H9 (cell line): ENCODE measurements at regions not wholly inside any gene's neighbourhood (a gene's known extent, or its start where the extent isn't known, plus 50 kb on each side); places are given as distances from the start of the nearest gene placed in this dataset.

Experiments
- DNase-seq: peaks from one replicate; pipeline ENCODE4 v3.0.0-alpha.2; 2017
- H2AFZ ChIP-seq: one replicate; pipeline ENCODE4 v1.6.1; 2013; ENCODE audit warnings: mild to moderate bottlenecking, low read length, control low read depth, moderate library complexity
- H2AK5ac ChIP-seq: 2 replicates; pipeline ENCODE4 v1.6.1; 2013; ENCODE audit warnings: low read length, control low read depth, mixed read lengths; ENCODE audit not compliant: insufficient read length
- H2BK120ac ChIP-seq: one replicate; pipeline ENCODE4 v1.6.1; 2013; ENCODE audit warnings: low read depth, mild to moderate bottlenecking, low read length, control low read depth, inconsistent platforms; ENCODE audit not compliant: poor library complexity, severe bottlenecking
- H2BK12ac ChIP-seq: 2 replicates; pipeline ENCODE4 v1.6.1; 2013; ENCODE audit warnings: low read length, control low read depth, mixed read lengths, low read depth; ENCODE audit not compliant: insufficient read length
- H2BK15ac ChIP-seq: 2 replicates; pipeline ENCODE4 v1.6.1; 2013; ENCODE audit warnings: low read depth, low read length, control low read depth
- H2BK20ac ChIP-seq: one replicate; pipeline ENCODE4 v1.6.1; 2013; ENCODE audit warnings: low read depth, mild to moderate bottlenecking, low read length, control low read depth, inconsistent platforms; ENCODE audit not compliant: poor library complexity, severe bottlenecking
- H2BK5ac ChIP-seq: 2 replicates; pipeline ENCODE4 v1.6.1; 2013; ENCODE audit warnings: low read length, control low read depth, mixed read lengths; ENCODE audit not compliant: insufficient read length
- H3K14ac ChIP-seq: 2 replicates; pipeline ENCODE4 v1.6.1; 2013; ENCODE audit warnings: low read length, control low read depth; ENCODE audit not compliant: insufficient read depth
- H3K18ac ChIP-seq: 2 replicates; pipeline ENCODE4 v1.6.1; 2013; ENCODE audit warnings: low read depth, mild to moderate bottlenecking, mixed read lengths, low read length, control low read depth; ENCODE audit not compliant: insufficient read length
- H3K23ac ChIP-seq: 2 replicates; pipeline ENCODE4 v1.6.1; 2013; ENCODE audit warnings: low read length, control low read depth, mixed read lengths, low read depth; ENCODE audit not compliant: insufficient read length
- H3K23me2 ChIP-seq: 2 replicates; pipeline ENCODE4 v1.6.1; 2013; ENCODE audit warnings: low read depth, mild to moderate bottlenecking, mixed read lengths, low read length, control low read depth; ENCODE audit not compliant: insufficient read length, poor library complexity, severe bottlenecking
- H3K27ac ChIP-seq: 2 replicates; pipeline ENCODE4 v1.5.1; 2013; ENCODE audit warnings: low read length, control low read depth, mixed read lengths, low read depth; ENCODE audit not compliant: insufficient read length
- H3K27me3 ChIP-seq: 2 replicates; pipeline ENCODE4 v1.6.1; 2013; ENCODE audit warnings: low read length, control low read depth, inconsistent platforms; ENCODE audit not compliant: insufficient read depth
- H3K4ac ChIP-seq: 2 replicates; pipeline ENCODE4 v1.6.1; 2013; ENCODE audit warnings: low read depth, mild to moderate bottlenecking, control low read depth, inconsistent platforms, low read length, moderate library complexity
- H3K4me1 ChIP-seq: 2 replicates; pipeline ENCODE4 v1.6.1; 2013; ENCODE audit warnings: low read length, control low read depth, inconsistent platforms; ENCODE audit not compliant: insufficient read depth
- H3K4me2 ChIP-seq: 2 replicates; pipeline ENCODE4 v1.6.1; 2013; ENCODE audit warnings: low read length, control low read depth, mixed read lengths; ENCODE audit not compliant: insufficient read length, insufficient read depth
- H3K56ac ChIP-seq: 2 replicates; pipeline ENCODE4 v1.6.1; 2013; ENCODE audit warnings: low read depth, mild to moderate bottlenecking, mixed read lengths, low read length, control low read depth; ENCODE audit not compliant: insufficient read length
- H3K79me1 ChIP-seq: 2 replicates; pipeline ENCODE4 v1.6.1; 2013; ENCODE audit warnings: low read depth, mild to moderate bottlenecking, moderate library complexity, low read length, control low read depth, inconsistent platforms; ENCODE audit not compliant: insufficient read depth, poor library complexity, severe bottlenecking
- H3K79me2 ChIP-seq: 2 replicates; pipeline ENCODE4 v1.6.1; 2013; ENCODE audit warnings: low read length, control low read depth, inconsistent platforms; ENCODE audit not compliant: insufficient read depth
- H3K9ac ChIP-seq: 2 replicates; pipeline ENCODE4 v1.6.1; 2013; ENCODE audit warnings: low read length, control low read depth, mixed read lengths; ENCODE audit not compliant: insufficient read length; ENCODE audit errors: extremely low read depth
- H3K9me3 ChIP-seq: one replicate; pipeline ENCODE4 v1.6.1; 2013; ENCODE audit warnings: low read depth, low read length, inconsistent platforms; ENCODE audit not compliant: control insufficient read depth
- H3T11ph ChIP-seq: one replicate; pipeline ENCODE4 v1.6.1; 2013; ENCODE audit warnings: mild to moderate bottlenecking, low read length, control low read depth, inconsistent platforms
- H4K20me1 ChIP-seq: one replicate; pipeline ENCODE4 v1.6.1; 2013; ENCODE audit not compliant: control insufficient read depth, insufficient read length, insufficient read depth
- H4K5ac ChIP-seq: 2 replicates; pipeline ENCODE4 v1.6.1; 2013; ENCODE audit warnings: low read depth, mild to moderate bottlenecking, mixed read lengths, low read length, control low read depth; ENCODE audit not compliant: insufficient read length
- H4K8ac ChIP-seq: replicated peaks from 2 replicates; pipeline ENCODE4 v1.6.1; 2013; ENCODE audit warnings: low read length, control low read depth, mixed read lengths, low read depth; ENCODE audit not compliant: insufficient read length
- H4K91ac ChIP-seq: 2 replicates; pipeline ENCODE4 v1.6.1; 2013; ENCODE audit warnings: low read depth, mild to moderate bottlenecking, moderate library complexity, mixed read lengths, low read length, control low read depth; ENCODE audit not compliant: insufficient read length
- H3K27ac Mint-ChIP-seq, 3 experiments: 2 replicates in 2 of 3; 3 replicates in 1 of 3; pipeline ENCODE4 v1.8.0; 2020 to 2021; ENCODE audit warnings: mixed read lengths in 3 of 3, mild to moderate bottlenecking in 1 of 3, moderate library complexity in 1 of 3
- H3K27me3 Mint-ChIP-seq: 2 replicates; pipeline ENCODE4 v1.8.0; 2021; ENCODE audit warnings: low read depth, mild to moderate bottlenecking, moderate library complexity, mixed read lengths
- H3K36me3 Mint-ChIP-seq, 3 experiments: 2 replicates in 2 of 3; 3 replicates in 1 of 3; pipeline ENCODE4 v1.8.0; 2020 to 2021; ENCODE audit warnings: low read depth in 3 of 3, mixed read lengths in 3 of 3; ENCODE audit not compliant: insufficient read depth in 1 of 3
- H3K4me1 Mint-ChIP-seq, 2 experiments: 2 replicates each; pipeline ENCODE4 v1.8.0; 2020; ENCODE audit warnings: mixed read lengths in 2 of 2
- H3K4me3 Mint-ChIP-seq, 2 experiments: 2 replicates in 1 of 2; 3 replicates in 1 of 2; pipeline ENCODE4 v1.8.0; 2020 to 2021; ENCODE audit warnings: mild to moderate bottlenecking in 2 of 2, mixed read lengths in 2 of 2, moderate library complexity in 1 of 2
- H3K9me3 Mint-ChIP-seq, 2 experiments: 2 replicates in 1 of 2; 3 replicates in 1 of 2; pipeline ENCODE4 v1.8.0; 2020; ENCODE audit warnings: mild to moderate bottlenecking in 2 of 2, mixed read lengths in 2 of 2, moderate library complexity in 1 of 2
- CTCF ChIP-seq: fragments of 200-600 bp; sonication (generic); conservative IDR thresholded peaks from 3 replicates; pipeline ENCODE4 v1.8.0; 2021; ENCODE audit warnings: antibody characterized with exemption, mild to moderate bottlenecking
- WGBS: extraction: QIAGEN DNeasy Blood & Tissue Kit; methylation state at CpG from one replicate; pipeline ENCODE4 v1.1.7; 2013; ENCODE audit warnings: missing lambda C conversion rate, low lambda C conversion rate, mixed read lengths; ENCODE audit not compliant: insufficient read length; ENCODE audit errors: extremely low coverage; 5-methylcytosine and 5-hydroxymethylcytosine counted together

GRCh38 chr4:4613126-4613465 lies 71.2 kb upstream of the STX18 start:
- H3K4me2 ChIP-seq, result no peak overlapping the region
- no peaks in the 10 kb centered on the region for H3K9me3 Mint-ChIP-seq
- no peak overlapping the region for H3K18ac ChIP-seq
- H3K23me2 ChIP-seq, result no peaks in the 10 kb centered on the region
- H3K27me3 Mint-ChIP-seq, result peaks cover 2% of the 10 kb centered on the region
- H3K27ac Mint-ChIP-seq, result no peak overlapping the region
- no CpG with 5 or more reads among the region's 2 CpGs for WGBS
- H4K8ac ChIP-seq, result no peak overlapping the region
- H3K23ac ChIP-seq, result no peak overlapping the region
- peaks cover 0 to 1% (median 0%) of the 10 kb centered on the region in 3 experiments; a peak in 4 of 7 replicates for H3K36me3 Mint-ChIP-seq
- no peak overlapping the region for H2BK12ac ChIP-seq
- no peaks in the 10 kb centered on the region for H3K9me3 ChIP-seq
- no peaks in the 10 kb centered on the region for H3K79me1 ChIP-seq
- H3K9ac ChIP-seq, result no peak overlapping the region
- no peak overlapping the region for H3K4me3 Mint-ChIP-seq
- no peaks in the 10 kb centered on the region for H3K79me2 ChIP-seq
- H2BK15ac ChIP-seq, result no peak overlapping the region
- H2AFZ ChIP-seq, result no peak overlapping the region
- H3K27ac ChIP-seq, result no peak overlapping the region
- H3K14ac ChIP-seq, result no peak overlapping the region
- no peak overlapping the region for H2BK120ac ChIP-seq
- no peak overlapping the region for H3K56ac ChIP-seq
- H4K20me1 ChIP-seq, result no peaks in the 10 kb centered on the region
- no peak overlapping the region for H2AK5ac ChIP-seq
- peaks cover 15 to 16% of the 10 kb centered on the region in 2 experiments for H3K4me1 Mint-ChIP-seq
- H3K27me3 ChIP-seq, result no peaks in the 10 kb centered on the region
- no peaks in the 10 kb centered on the region for H3K4me1 ChIP-seq
- H2BK20ac ChIP-seq, result no peak overlapping the region
- DNase-seq, result no peak
- H3K4ac ChIP-seq, result no peak overlapping the region
- no peak overlapping the region for H4K91ac ChIP-seq
- H3T11ph ChIP-seq, result no peak overlapping the region
- no peak for TF ChIP-seq CTCF
- H4K5ac ChIP-seq, result no peak overlapping the region
- H2BK5ac ChIP-seq, result no peak overlapping the region
